CD14-positive monocyte (primary cell): ENCODE measurements at regions not wholly inside any gene's neighbourhood (a gene's known extent, or its start where the extent isn't known, plus 50 kb on each side); places are given as distances from the start of the nearest gene placed in this dataset.

Experiments used
- DNase-seq, 3 donors: peaks; one replicate each; pipeline ENCODE4 v3.0.0-alpha.2; 2011 to 2022
- H2AFZ ChIP-seq: 2 replicates; pipeline ENCODE4 v1.6.0; 2012; ENCODE audit warnings: mild to moderate bottlenecking, low read depth, low read length, inconsistent platforms; ENCODE audit not compliant: insufficient read depth, poor library complexity, severe bottlenecking
- H3K27ac ChIP-seq, 2 donors: 1 replicate in 1 of 2; 2 replicates in 1 of 2; pipeline ENCODE4 v1.5.1; 2012 to 2013; ENCODE audit warnings: low read length in 2 of 2, control low read depth in 1 of 2, inconsistent platforms in 1 of 2, low read depth in 1 of 2, mild to moderate bottlenecking in 1 of 2
- H3K27me3 ChIP-seq, 2 donors: one replicate each; pipeline versions ENCODE4 v1.6.0 to v1.6.1; 2011 to 2013; ENCODE audit warnings: low read length in 2 of 2; ENCODE audit not compliant: control insufficient read depth in 2 of 2, insufficient read depth in 2 of 2
- H3K36me3 ChIP-seq, 2 donors: replicated peaks in 1 of 2; 1 replicate in 1 of 2; 2 replicates in 1 of 2; pipeline versions ENCODE4 v1.5.1 to v1.6.1; 2012 to 2013; ENCODE audit warnings: low read length in 2 of 2, control low read depth in 1 of 2, inconsistent platforms in 1 of 2, mild to moderate bottlenecking in 1 of 2; ENCODE audit not compliant: insufficient read depth in 2 of 2, control insufficient read depth in 1 of 2
- H3K4me1 ChIP-seq, 2 donors: 1 replicate in 1 of 2; 2 replicates in 1 of 2; pipeline versions ENCODE4 v1.5.1 to v1.6.1; 2012 to 2013; ENCODE audit warnings: low read length in 2 of 2, control low read depth in 1 of 2, inconsistent platforms in 1 of 2, mild to moderate bottlenecking in 1 of 2, moderate library complexity in 1 of 2; ENCODE audit not compliant: insufficient read depth in 2 of 2, control insufficient read depth in 1 of 2
- H3K4me2 ChIP-seq: replicated peaks from 2 replicates; pipeline ENCODE3; 2012; ENCODE audit warnings: low read length, moderate library complexity, mild to moderate bottlenecking; ENCODE audit not compliant: poor library complexity, severe bottlenecking; ENCODE audit errors: extremely low read depth
- H3K4me3 ChIP-seq, 3 experiments: fragments of 200-600 bp in 1 of 3; sonication (generic) in 1 of 3; replicated peaks in 1 of 3; 1 replicate in 2 of 3; 2 replicates in 1 of 3; pipeline ENCODE4 v1.5.1; 2011 to 2013; ENCODE audit warnings: low read length in 3 of 3, mild to moderate bottlenecking in 3 of 3, control low read depth in 2 of 3, low read depth in 2 of 3, inconsistent platforms in 1 of 3, moderate library complexity in 1 of 3
- H3K79me2 ChIP-seq: 2 replicates; pipeline ENCODE4 v1.6.0; 2012; ENCODE audit warnings: mild to moderate bottlenecking, control low read depth, inconsistent platforms, low read length, moderate library complexity; ENCODE audit not compliant: insufficient read depth
- H3K9ac ChIP-seq: 2 replicates; pipeline ENCODE4 v1.6.0; 2017; ENCODE audit warnings: low read length, mild to moderate bottlenecking; ENCODE audit not compliant: insufficient read depth, poor library complexity, severe bottlenecking
- H3K9me3 ChIP-seq, 2 donors: replicated peaks in 1 of 2; 1 replicate in 1 of 2; 2 replicates in 1 of 2; pipeline versions ENCODE4 v1.5.1 to v1.6.1; 2012 to 2013; ENCODE audit warnings: low read length in 2 of 2, control low read depth in 1 of 2; ENCODE audit not compliant: control insufficient read depth in 1 of 2, insufficient read depth in 1 of 2
- H4K20me1 ChIP-seq: 2 replicates; pipeline ENCODE4 v1.6.0; 2012; ENCODE audit warnings: mild to moderate bottlenecking, low read length, control low read depth, moderate library complexity; ENCODE audit not compliant: insufficient read depth
- H3K27ac Mint-ChIP-seq, 7 donors: one replicate each; pipeline ENCODE4 v1.8.0; 2020; ENCODE audit warnings: mild to moderate bottlenecking in 7 of 7, mixed read lengths in 7 of 7, moderate library complexity in 6 of 7, inconsistent platforms in 2 of 7
- H3K27me3 Mint-ChIP-seq, 3 donors: one replicate each; pipeline ENCODE4 v1.8.0; 2021 to 2022; ENCODE audit warnings: low read depth in 3 of 3, mild to moderate bottlenecking in 3 of 3, mixed read lengths in 3 of 3, moderate library complexity in 3 of 3, inconsistent platforms in 1 of 3
- H3K36me3 Mint-ChIP-seq, 2 donors: one replicate each; pipeline ENCODE4 v1.8.0; 2020; ENCODE audit warnings: mixed read lengths in 2 of 2, inconsistent platforms in 1 of 2, mild to moderate bottlenecking in 1 of 2
- H3K4me1 Mint-ChIP-seq: one replicate; pipeline ENCODE4 v1.8.0; 2020; ENCODE audit warnings: mild to moderate bottlenecking, mixed read lengths
- H3K4me3 Mint-ChIP-seq, 2 donors: one replicate each; pipeline ENCODE4 v1.8.0; 2020; ENCODE audit warnings: mild to moderate bottlenecking in 2 of 2, mixed read lengths in 2 of 2, moderate library complexity in 1 of 2
- H3K9me3 Mint-ChIP-seq, 7 donors: one replicate each; pipeline ENCODE4 v1.8.0; 2020 to 2022; ENCODE audit warnings: mixed read lengths in 7 of 7, mild to moderate bottlenecking in 6 of 7, moderate library complexity in 6 of 7, inconsistent platforms in 2 of 7
- CTCF ChIP-seq: fragments of 200-600 bp; IDR thresholded peaks from one replicate; pipeline ENCODE4 v1.8.0; 2022; ENCODE audit warnings: antibody characterized with exemption, mild to moderate bottlenecking
- WGBS: methylation state at CpG from one replicate; pipeline ENCODE4 v1.1.5; 2013; ENCODE audit warnings: missing lambda C conversion rate; ENCODE audit not compliant: insufficient coverage; 5-methylcytosine and 5-hydroxymethylcytosine counted together
- intact Hi-C, 2 donors: fragments of 100-400 bp; cut with micrococcal nuclease; formaldehyde crosslinking; loops; one replicate each; pipeline versions ENCODE4 v1.15.0 to v1.15.1; 2023

- H3K27ac Mint-ChIP-seq: no peak overlapping the region
- H3K9me3 ChIP-seq: no peaks in the 10 kb centered on the region
- no peaks in the 10 kb centered on the region for H3K79me2 ChIP-seq
- H3K4me1 ChIP-seq: no peaks in the 10 kb centered on the region
- H3K27me3 ChIP-seq: no peaks in the 10 kb centered on the region
- H3K4me3 Mint-ChIP-seq: no peak overlapping the region
- no peaks in the 10 kb centered on the region for H3K36me3 Mint-ChIP-seq
- H4K20me1 ChIP-seq: no peaks in the 10 kb centered on the region
- H3K9me3 Mint-ChIP-seq: peaks cover 0 to 4% (median 0%) of the 10 kb centered on the region in 7 donors
- peaks cover 0 to 1% (median 0%) of the 10 kb centered on the region in 3 donors for H3K27me3 Mint-ChIP-seq
- H3K36me3 ChIP-seq: no peaks in the 10 kb centered on the region
- no peaks in the 10 kb centered on the region for H3K4me1 Mint-ChIP-seq
- H3K4me3 ChIP-seq: no peak overlapping the region
- no peak for TF ChIP-seq CTCF
- DNase-seq: no peak
- no peak overlapping the region for H3K4me2 ChIP-seq
- intact Hi-C loops: no loop called here
- H2AFZ ChIP-seq: no peak overlapping the region
- no peak overlapping the region for H3K27ac ChIP-seq
- no peak overlapping the region for H3K9ac ChIP-seq
- WGBS: no CpG with 5 or more reads among the region's 2 CpGs
Observed at GRCh38 chr16:61289141-61289540, 747.1 kb downstream of the CDH8 start.

GRCh38 chr16:61277849-61278248 lies 758.4 kb downstream of the CDH8 start:
- H3K4me2 ChIP-seq: no peak overlapping the region
- H3K27me3 ChIP-seq: no peaks in the 10 kb centered on the region
- no peak overlapping the region for H3K4me3 ChIP-seq
- H2AFZ ChIP-seq: no peak overlapping the region
- Mint-ChIP-seq H3K4me1 (no peaks in the 10 kb centered on the region), H3K27me3 (peaks cover 0 to 2% (median 0%) of the 10 kb centered on the region in 3 donors), H3K9me3 (peaks cover 0 to 6% (median 0%) of the 10 kb centered on the region in 7 donors), H3K36me3 (no peaks in the 10 kb centered on the region), H3K27ac (no peak overlapping the region), H3K4me3 (no peak overlapping the region)
- no peak for DNase-seq
- no peak for TF ChIP-seq CTCF
- peaks cover 0 to 6% of the 10 kb centered on the region in 2 donors for H3K9me3 ChIP-seq
- no peak overlapping the region for H3K27ac ChIP-seq
- H3K79me2 ChIP-seq: no peaks in the 10 kb centered on the region
- no peaks in the 10 kb centered on the region for H4K20me1 ChIP-seq
- no peak overlapping the region for H3K9ac ChIP-seq
- no peaks in the 10 kb centered on the region for H3K4me1 ChIP-seq
- no peaks in the 10 kb centered on the region for H3K36me3 ChIP-seq
- intact Hi-C loops: no loop called here
- 100% methylated on average over 1 of the region's 2 CpGs for WGBS
